ENCODE measurements at regions not wholly inside any gene's neighbourhood (a gene's known extent, or its start where the extent isn't known, plus 50 kb on each side); places are given as distances from the start of the nearest gene placed in this dataset.

DNA sequence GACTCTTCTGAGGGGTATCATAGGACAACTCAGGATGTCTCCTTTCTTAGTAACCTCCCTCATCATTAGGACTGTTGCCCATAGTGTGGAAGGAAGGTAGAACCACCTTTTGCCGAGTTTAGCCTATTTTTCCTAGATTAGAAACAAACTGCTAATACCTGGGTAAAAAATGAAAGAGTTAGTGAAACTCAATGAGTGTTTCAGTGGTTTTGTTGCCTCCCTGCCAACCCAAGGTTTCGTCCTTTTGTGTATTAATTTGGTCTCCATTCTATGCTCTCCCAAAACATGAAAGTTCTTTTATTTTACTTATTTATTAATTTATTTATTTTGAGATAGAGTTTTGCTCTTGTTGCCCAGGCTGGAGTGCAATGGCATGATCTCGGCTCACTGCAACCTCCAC lies 174.9 kb upstream of the KCNJ16 start:
- no peaks in the 10 kb centered on the region for H3K9me3 ChIP-seq (ENCODE audit: control insufficient read depth, insufficient read depth, low read depth, low read length)
- H3K27me3 ChIP-seq (ENCODE audit: control insufficient read depth, insufficient read depth, low read length), result no peaks in the 10 kb centered on the region
- H3K4me3 ChIP-seq (ENCODE audit: low read depth, low read length), result no peak overlapping the region
- no peaks in the 10 kb centered on the region for H3K36me3 ChIP-seq (ENCODE audit: control insufficient read depth, insufficient read depth, low read length)
- no peak overlapping the region for H3K9ac ChIP-seq (ENCODE audit: low read length)
- no peaks in the 10 kb centered on the region for H3K4me1 ChIP-seq (ENCODE audit: control insufficient read depth, insufficient read depth, low read length)
- H3K27ac ChIP-seq (ENCODE audit: low read depth, low read length), result no peak overlapping the region

DNA sequence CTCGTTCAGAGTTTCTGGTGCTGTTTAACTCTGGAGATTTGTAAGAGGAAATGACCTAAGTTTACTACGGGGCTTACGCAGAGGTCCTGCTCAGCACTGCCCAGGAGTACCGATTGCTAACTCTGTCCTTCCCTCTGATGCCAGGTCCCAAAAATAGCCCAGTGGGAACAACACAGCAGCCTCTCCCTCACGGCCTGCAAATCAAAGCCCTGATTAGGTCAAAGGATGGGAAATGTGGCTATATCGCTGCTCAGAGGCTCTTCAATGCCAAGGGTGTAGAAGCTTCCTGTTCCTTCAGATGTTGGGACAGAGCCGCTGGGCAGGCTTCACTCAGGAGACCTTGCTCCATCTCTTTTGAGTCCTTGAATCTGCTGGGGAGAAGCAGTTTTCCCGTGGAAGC lies 174.2 kb upstream of the KCNJ16 start:
- H3K9ac ChIP-seq (ENCODE audit: low read length), result no peak overlapping the region
- H3K27me3 ChIP-seq (ENCODE audit: control insufficient read depth, insufficient read depth, low read length), result no peaks in the 10 kb centered on the region
- H3K27ac ChIP-seq (ENCODE audit: low read depth, low read length), result no peak overlapping the region
- no peak overlapping the region for H3K4me3 ChIP-seq (ENCODE audit: low read depth, low read length)
- no peaks in the 10 kb centered on the region for H3K4me1 ChIP-seq (ENCODE audit: control insufficient read depth, insufficient read depth, low read length)
- no peaks in the 10 kb centered on the region for H3K9me3 ChIP-seq (ENCODE audit: control insufficient read depth, insufficient read depth, low read depth, low read length)
- H3K36me3 ChIP-seq (ENCODE audit: control insufficient read depth, insufficient read depth, low read length), result no peaks in the 10 kb centered on the region

- Histone ChIP-seq H3K4me1 (ENCODE audit: control insufficient read depth, insufficient read depth, low read length) (no peaks in the 10 kb centered on the region), H3K9ac (ENCODE audit: low read length) (no peak overlapping the region), H3K9me3 (ENCODE audit: control insufficient read depth, insufficient read depth, low read depth, low read length) (no peaks in the 10 kb centered on the region)
Observed at GRCh38 chr17:69906306-69906705, 168.7 kb upstream of the KCNJ16 start.

GRCh38 chr17:69907132-69907847 lies 167.7 kb upstream of the KCNJ16 start:
- Histone ChIP-seq H3K9me3 (ENCODE audit: control insufficient read depth, insufficient read depth, low read depth, low read length) (no peaks in the 10 kb centered on the region), H3K4me3 (ENCODE audit: low read depth, low read length) (no peak overlapping the region), H3K4me1 (ENCODE audit: control insufficient read depth, insufficient read depth, low read length) (no peaks in the 10 kb centered on the region)

More at GRCh38 chr17:69906306-69906705, 168.7 kb upstream of the KCNJ16 start:
- H3K4me3 ChIP-seq (ENCODE audit: low read depth, low read length), result no peak overlapping the region
- H3K27me3 ChIP-seq (ENCODE audit: control insufficient read depth, insufficient read depth, low read length), result no peaks in the 10 kb centered on the region
- no peak overlapping the region for H3K27ac ChIP-seq (ENCODE audit: low read depth, low read length)
- H3K36me3 ChIP-seq (ENCODE audit: control insufficient read depth, insufficient read depth, low read length), result no peaks in the 10 kb centered on the region

GRCh38 chr17:69908626-69909368 lies 166.2 kb upstream of the KCNJ16 start:
- Histone ChIP-seq H3K9ac (ENCODE audit: low read length) (no peak overlapping the region), H3K4me3 (ENCODE audit: low read depth, low read length) (no peak overlapping the region), H3K9me3 (ENCODE audit: control insufficient read depth, insufficient read depth, low read depth, low read length) (no peaks in the 10 kb centered on the region), H3K36me3 (ENCODE audit: control insufficient read depth, insufficient read depth, low read length) (no peaks in the 10 kb centered on the region), H3K27me3 (ENCODE audit: control insufficient read depth, insufficient read depth, low read length) (no peaks in the 10 kb centered on the region), H3K4me1 (ENCODE audit: control insufficient read depth, insufficient read depth, low read length) (no peaks in the 10 kb centered on the region), H3K27ac (ENCODE audit: low read depth, low read length) (no peak overlapping the region)

More at GRCh38 chr17:69907132-69907847, 167.7 kb upstream of the KCNJ16 start:
- Histone ChIP-seq H3K36me3 (ENCODE audit: control insufficient read depth, insufficient read depth, low read length) (no peaks in the 10 kb centered on the region), H3K27me3 (ENCODE audit: control insufficient read depth, insufficient read depth, low read length) (no peaks in the 10 kb centered on the region), H3K27ac (ENCODE audit: low read depth, low read length) (no peak overlapping the region), H3K9ac (ENCODE audit: low read length) (no peak overlapping the region)

GRCh38 chr17:69909389-69909788 lies 165.6 kb upstream of the KCNJ16 start:
- H3K27ac ChIP-seq (ENCODE audit: low read depth, low read length), result no peak overlapping the region
- no peaks in the 10 kb centered on the region for H3K27me3 ChIP-seq (ENCODE audit: control insufficient read depth, insufficient read depth, low read length)
- H3K36me3 ChIP-seq (ENCODE audit: control insufficient read depth, insufficient read depth, low read length), result no peaks in the 10 kb centered on the region
- H3K9ac ChIP-seq (ENCODE audit: low read length), result no peak overlapping the region
- H3K4me3 ChIP-seq (ENCODE audit: low read depth, low read length), result no peak overlapping the region
- H3K4me1 ChIP-seq (ENCODE audit: control insufficient read depth, insufficient read depth, low read length), result no peaks in the 10 kb centered on the region
- no peaks in the 10 kb centered on the region for H3K9me3 ChIP-seq (ENCODE audit: control insufficient read depth, insufficient read depth, low read depth, low read length)

GRCh38 chr17:69912805-69913204 lies 162.2 kb upstream of the KCNJ16 start:
- Histone ChIP-seq H3K36me3 (ENCODE audit: control insufficient read depth, insufficient read depth, low read length) (no peaks in the 10 kb centered on the region), H3K9ac (ENCODE audit: low read length) (no peak overlapping the region), H3K9me3 (ENCODE audit: control insufficient read depth, insufficient read depth, low read depth, low read length) (no peaks in the 10 kb centered on the region), H3K4me3 (ENCODE audit: low read depth, low read length) (no peak overlapping the region), H3K27me3 (ENCODE audit: control insufficient read depth, insufficient read depth, low read length) (no peaks in the 10 kb centered on the region), H3K4me1 (ENCODE audit: control insufficient read depth, insufficient read depth, low read length) (no peaks in the 10 kb centered on the region), H3K27ac (ENCODE audit: low read depth, low read length) (no peak overlapping the region)

DNA sequence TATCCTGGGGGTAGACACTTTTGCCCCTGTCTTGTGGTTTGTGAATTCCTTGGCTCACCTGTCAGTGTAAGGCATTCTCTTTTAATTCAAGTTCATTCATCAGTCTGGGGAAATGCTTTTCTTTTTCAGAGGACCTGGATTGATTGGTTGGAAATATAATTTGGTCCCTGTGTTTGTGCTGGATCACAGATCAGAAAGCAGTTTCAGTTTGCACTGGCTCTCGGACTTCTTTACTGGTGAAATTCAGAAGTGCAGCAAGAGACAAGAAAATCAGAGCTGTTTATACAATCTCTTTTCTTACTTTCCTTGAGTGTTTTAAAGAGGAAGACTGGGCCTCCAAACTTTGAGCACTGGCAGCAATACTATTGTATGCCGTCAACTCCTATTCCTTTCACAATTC lies 161.8 kb upstream of the KCNJ16 start:
- Histone ChIP-seq H3K27ac (ENCODE audit: low read depth, low read length) (no peak overlapping the region), H3K9me3 (ENCODE audit: control insufficient read depth, insufficient read depth, low read depth, low read length) (no peaks in the 10 kb centered on the region), H3K27me3 (ENCODE audit: control insufficient read depth, insufficient read depth, low read length) (no peaks in the 10 kb centered on the region), H3K4me1 (ENCODE audit: control insufficient read depth, insufficient read depth, low read length) (no peaks in the 10 kb centered on the region), H3K36me3 (ENCODE audit: control insufficient read depth, insufficient read depth, low read length) (no peaks in the 10 kb centered on the region), H3K9ac (ENCODE audit: low read length) (no peak overlapping the region), H3K4me3 (ENCODE audit: low read depth, low read length) (no peak overlapping the region)

DNA sequence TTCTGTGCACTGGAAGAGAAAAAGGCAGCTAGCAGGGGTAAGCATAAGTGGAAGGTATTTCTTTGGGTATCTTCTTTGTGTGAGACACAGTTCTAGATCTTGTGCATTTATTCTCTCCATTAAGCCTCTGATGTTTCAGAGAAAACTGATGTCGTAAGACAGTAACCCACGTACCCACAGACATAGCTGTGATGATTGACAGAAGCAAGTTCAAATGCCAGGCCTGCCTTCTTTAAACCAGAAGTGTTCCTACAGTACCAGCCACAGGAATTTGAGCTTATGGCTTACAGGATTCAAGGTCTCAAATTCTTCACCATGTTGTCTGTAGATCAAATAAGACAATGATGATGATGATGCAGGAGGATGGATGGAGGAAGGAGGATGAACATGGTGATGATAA lies 161.4 kb upstream of the KCNJ16 start:
- Histone ChIP-seq H3K36me3 (ENCODE audit: control insufficient read depth, insufficient read depth, low read length) (no peaks in the 10 kb centered on the region), H3K9me3 (ENCODE audit: control insufficient read depth, insufficient read depth, low read depth, low read length) (no peaks in the 10 kb centered on the region), H3K27ac (ENCODE audit: low read depth, low read length) (no peak overlapping the region), H3K4me1 (ENCODE audit: control insufficient read depth, insufficient read depth, low read length) (no peaks in the 10 kb centered on the region), H3K9ac (ENCODE audit: low read length) (no peak overlapping the region), H3K4me3 (ENCODE audit: low read depth, low read length) (no peak overlapping the region), H3K27me3 (ENCODE audit: control insufficient read depth, insufficient read depth, low read length) (no peaks in the 10 kb centered on the region)

DNA sequence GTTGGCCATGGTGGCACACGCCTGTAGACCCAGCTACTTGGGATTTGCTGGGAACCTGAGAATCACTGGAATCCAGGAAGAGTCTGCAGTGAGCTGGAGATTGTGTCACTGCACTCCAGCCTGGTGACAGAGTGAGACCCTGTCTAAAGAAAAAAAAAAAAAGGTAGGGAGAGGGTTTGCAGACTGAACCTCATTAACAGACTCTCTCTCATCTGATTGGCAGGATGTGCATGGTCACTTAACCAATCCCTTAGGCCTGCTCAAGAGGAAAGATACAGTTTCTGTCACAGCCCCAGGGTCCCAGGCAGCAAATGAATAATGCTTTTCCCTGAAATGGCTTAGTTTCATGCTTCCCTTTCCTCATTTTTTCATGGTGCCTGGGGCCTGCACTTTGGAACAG lies 160.5 kb upstream of the KCNJ16 start:
- Histone ChIP-seq H3K4me3 (ENCODE audit: low read depth, low read length) (no peak overlapping the region), H3K27ac (ENCODE audit: low read depth, low read length) (no peak overlapping the region), H3K36me3 (ENCODE audit: control insufficient read depth, insufficient read depth, low read length) (no peaks in the 10 kb centered on the region), H3K9me3 (ENCODE audit: control insufficient read depth, insufficient read depth, low read depth, low read length) (no peaks in the 10 kb centered on the region), H3K9ac (ENCODE audit: low read length) (no peak overlapping the region), H3K4me1 (ENCODE audit: control insufficient read depth, insufficient read depth, low read length) (no peaks in the 10 kb centered on the region), H3K27me3 (ENCODE audit: control insufficient read depth, insufficient read depth, low read length) (no peaks in the 10 kb centered on the region)

GRCh38 chr17:69916761-69917160 lies 158.3 kb upstream of the KCNJ16 start:
- no peaks in the 10 kb centered on the region for H3K27me3 ChIP-seq (ENCODE audit: control insufficient read depth, insufficient read depth, low read length)
- H3K27ac ChIP-seq (ENCODE audit: low read depth, low read length), result no peak overlapping the region
- H3K9ac ChIP-seq (ENCODE audit: low read length), result no peak overlapping the region
- no peaks in the 10 kb centered on the region for H3K36me3 ChIP-seq (ENCODE audit: control insufficient read depth, insufficient read depth, low read length)
- no peak overlapping the region for H3K4me3 ChIP-seq (ENCODE audit: low read depth, low read length)
- H3K9me3 ChIP-seq (ENCODE audit: control insufficient read depth, insufficient read depth, low read depth, low read length), result no peaks in the 10 kb centered on the region
- H3K4me1 ChIP-seq (ENCODE audit: control insufficient read depth, insufficient read depth, low read length), result no peaks in the 10 kb centered on the region
